DMS114 treated with DMSO at 0.1 percent for 48 hours (cell line): ENCODE measurements at regions not wholly inside any gene's neighbourhood (a gene's known extent, or its start where the extent isn't known, plus 50 kb on each side); places are given as distances from the start of the nearest gene placed in this dataset.
"Not testable (repeated sequence)": the region's sequence is repeated elsewhere in the genome, so short reads cannot be mapped to it uniquely, and the experiment has no call there.

Experiments
- DNase-seq: peaks from one replicate; lab custom pipeline; 2025; ENCODE audit not compliant: unreplicated experiment; lab: John Stamatoyannopoulos, UW

- no peak for DNase-seq
These were observed 438.0 kb upstream of the ZNF337 start for GRCh38 chr20:26134606-26135005.

DNA sequence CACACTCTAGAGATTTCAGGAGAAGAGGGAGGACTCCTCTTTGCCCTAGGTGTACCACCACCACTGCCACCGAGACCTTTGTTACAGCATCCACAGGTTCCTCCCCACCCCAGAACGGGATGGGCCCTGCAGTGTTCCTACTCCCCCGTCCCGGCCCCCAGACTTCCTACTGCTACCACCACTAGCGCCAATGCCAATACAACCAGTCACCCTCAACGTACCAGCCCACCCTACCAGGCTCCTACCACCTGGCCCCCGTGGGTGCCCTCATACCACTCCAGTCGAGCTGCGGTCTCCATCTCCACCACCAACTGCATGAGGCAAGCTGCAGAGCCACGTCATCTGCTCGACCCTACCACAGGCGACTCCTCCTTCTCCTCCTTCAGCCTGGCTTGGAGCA lies 437.1 kb upstream of the ZNF337 start:
- DNase-seq, result not testable (repeated sequence)

DNA sequence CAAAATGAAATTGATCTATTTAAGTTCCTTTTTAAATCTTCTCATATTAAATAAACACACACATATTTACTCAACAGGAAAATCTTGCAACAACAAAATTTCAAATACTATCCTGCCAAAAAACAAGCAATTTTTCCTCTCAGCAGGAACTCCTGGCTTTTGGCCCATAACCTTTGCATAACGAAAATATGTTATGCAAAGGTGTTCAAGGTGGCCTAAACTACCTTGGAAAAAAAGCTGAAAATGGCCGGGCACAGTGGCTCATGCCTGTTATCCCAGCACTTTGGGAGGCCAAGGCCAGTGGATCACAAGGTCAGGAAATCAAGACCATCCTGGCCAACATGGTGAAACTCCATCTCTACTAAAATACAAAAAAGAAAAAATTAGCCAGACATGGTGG lies 424.3 kb upstream of the ZNF337 start:
- DNase-seq, result not testable (repeated sequence)

DNA sequence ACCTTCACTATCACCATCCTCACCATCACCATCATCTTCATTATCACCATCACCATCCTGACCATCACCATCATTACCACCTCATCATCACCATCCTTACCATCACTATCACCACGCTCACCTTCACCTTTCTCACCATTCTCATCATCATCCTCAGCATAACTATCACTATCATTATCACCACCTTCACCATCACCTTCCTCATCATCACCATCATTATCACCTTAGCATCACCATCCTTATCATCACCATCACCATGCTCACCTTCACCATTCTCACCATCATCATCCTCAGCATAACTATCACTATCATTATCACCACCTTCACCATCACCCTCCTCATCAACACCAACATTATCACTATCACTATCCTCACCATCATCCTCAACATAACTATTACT lies 397.8 kb upstream of the ZNF337 start:
- not testable (repeated sequence) for DNase-seq

- DNase-seq, result not testable (repeated sequence)
These were observed 395.3 kb upstream of the ZNF337 start for GRCh38 chr20:26091921-26092320.

- not testable (repeated sequence) for DNase-seq
These were observed 389.5 kb upstream of the ZNF337 start for GRCh38 chr20:26086195-26086594.

DNA sequence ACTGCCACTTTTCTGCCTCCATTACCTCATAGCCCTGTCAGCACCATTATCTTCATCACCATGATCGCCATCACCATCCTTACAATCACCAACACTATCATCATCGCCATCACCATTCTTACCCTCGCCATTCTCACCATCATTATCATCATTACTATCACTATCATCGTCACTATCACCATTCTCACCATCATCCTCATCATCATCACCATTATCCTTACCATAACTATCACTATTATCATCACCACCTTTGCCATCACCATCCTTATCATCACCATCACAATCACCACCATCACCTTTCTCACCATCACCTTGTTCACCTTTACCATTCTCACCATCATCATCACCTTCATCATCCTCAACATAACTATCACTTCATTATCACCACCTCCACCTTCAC lies 377.3 kb upstream of the ZNF337 start:
- DNase-seq, result not testable (repeated sequence)

DNA sequence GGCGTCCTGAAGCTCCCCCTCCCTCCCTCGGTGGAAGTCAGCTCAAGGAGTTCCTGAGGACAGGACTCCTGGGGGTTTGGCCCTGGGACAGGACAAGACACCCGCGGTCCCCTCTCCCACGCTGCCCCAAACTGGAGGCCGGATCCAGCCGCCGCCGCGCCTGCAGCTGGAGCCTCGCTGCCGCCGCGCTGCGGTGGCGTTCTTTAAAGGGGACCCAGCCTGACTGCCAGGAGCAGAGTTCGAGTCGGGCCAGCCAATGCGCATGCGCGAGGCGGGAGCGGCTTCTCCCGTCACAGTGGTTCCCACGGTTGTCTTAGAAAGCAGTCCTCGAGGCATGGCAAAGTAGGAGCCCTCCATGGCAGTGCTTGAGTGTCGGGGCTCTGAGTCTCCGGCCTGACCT lies 362.7 kb upstream of the ZNF337 start:
- DNase-seq, result not testable (repeated sequence)

- not testable (repeated sequence) for DNase-seq
These were observed 361.8 kb upstream of the ZNF337 start for GRCh38 chr20:26058446-26058845.

GRCh38 chr20:26057135-26057752 lies 360.6 kb upstream of the ZNF337 start:
- DNase-seq, result not testable (repeated sequence)

DNA sequence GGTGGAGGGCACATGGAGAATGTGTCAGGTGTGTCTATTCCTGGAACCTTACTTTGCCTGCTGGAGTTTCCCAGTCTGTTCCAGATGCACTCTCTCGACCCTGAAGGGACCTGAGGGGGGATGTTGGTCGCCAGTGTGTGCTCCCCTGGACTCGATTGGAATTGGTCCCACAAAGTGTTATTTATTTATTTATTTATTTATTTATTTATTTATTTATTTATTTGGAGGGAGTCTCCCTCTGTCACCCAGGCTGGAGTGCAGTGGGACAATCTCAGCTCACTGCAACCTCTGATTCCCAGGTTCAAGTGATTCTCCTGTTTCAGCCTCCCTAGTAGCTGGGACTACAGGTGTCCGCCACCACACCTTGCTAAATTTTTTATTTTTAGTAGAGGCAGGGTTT lies 329.1 kb upstream of the ZNF337 start:
- DNase-seq, result not testable (repeated sequence)

GRCh38 chr20:26010942-26011276 lies 314.3 kb upstream of the ZNF337 start:
- DNase-seq, result not testable (repeated sequence)

- not testable (repeated sequence) for DNase-seq
These were observed 313.7 kb upstream of the ZNF337 start for GRCh38 chr20:26010224-26010941.

DNA sequence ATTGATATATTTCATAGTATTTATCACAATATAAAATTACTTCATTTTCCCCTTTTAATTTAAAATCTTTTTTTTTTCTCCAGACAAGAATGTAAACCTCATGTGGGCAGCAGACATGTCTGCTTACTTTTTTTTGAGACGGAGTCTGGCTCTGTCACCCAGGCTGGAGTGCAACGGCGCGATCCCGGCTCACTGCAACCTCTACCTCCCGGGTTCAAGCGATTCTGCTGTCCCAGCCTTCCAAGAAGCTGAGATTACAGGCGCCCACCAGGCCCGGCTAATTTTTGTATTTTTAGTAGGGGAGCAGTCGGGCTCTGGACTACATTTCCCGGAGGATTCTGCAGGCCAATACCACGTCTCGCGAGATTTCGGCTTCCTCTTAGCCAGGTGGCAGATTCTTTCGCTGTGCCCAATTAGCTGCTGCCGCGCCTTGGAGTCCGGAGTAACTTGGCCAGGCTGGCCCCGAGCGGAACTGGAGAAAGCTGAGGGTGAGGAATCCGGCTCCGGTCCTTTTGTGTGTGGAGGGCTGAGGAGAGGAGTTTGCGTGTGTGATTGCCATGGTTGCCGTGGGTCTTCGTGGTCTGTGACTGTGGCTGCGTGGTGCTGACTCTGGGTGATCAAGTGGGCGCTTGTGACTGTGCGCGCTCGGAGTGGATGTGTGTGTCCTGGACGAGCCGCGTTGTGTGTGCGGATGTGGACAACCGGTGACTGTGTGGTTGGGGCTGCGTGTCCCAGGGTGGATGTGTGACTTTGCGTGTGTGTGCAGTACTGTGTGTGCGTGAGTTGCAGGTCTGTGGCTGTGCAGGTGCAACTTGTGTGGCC lies 313.0 kb upstream of the ZNF337 start:
- not testable (repeated sequence) for DNase-seq

DNA sequence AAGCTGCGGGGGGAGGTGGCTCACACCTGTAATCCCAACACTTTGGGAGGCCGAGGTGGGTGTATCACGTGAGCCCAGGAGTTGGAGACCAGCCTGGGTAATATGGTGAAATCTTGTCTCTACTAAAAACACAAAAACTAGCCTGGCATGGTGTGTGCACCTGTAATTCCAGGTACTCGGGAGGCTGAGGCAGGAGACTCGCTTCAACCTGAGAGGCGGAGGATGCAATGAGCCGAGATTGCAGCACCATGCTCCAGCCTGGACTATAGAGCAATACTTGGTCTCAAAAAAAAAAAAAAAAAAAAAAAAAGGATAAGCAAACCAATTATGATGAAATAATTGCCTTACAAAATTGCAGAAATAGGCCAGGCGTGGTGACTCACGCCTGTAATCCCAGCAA lies 311.4 kb upstream of the ZNF337 start:
- not testable (repeated sequence) for DNase-seq

- DNase-seq, result not testable (repeated sequence)
These were observed 309.5 kb upstream of the ZNF337 start for GRCh38 chr20:26006164-26006563.

- DNase-seq, result not testable (repeated sequence)
These were observed 307.3 kb upstream of the ZNF337 start for GRCh38 chr20:26003959-26004358.

- DNase-seq, result not testable (repeated sequence)
These were observed 300.9 kb upstream of the ZNF337 start for GRCh38 chr20:25997367-25998038.

DNA sequence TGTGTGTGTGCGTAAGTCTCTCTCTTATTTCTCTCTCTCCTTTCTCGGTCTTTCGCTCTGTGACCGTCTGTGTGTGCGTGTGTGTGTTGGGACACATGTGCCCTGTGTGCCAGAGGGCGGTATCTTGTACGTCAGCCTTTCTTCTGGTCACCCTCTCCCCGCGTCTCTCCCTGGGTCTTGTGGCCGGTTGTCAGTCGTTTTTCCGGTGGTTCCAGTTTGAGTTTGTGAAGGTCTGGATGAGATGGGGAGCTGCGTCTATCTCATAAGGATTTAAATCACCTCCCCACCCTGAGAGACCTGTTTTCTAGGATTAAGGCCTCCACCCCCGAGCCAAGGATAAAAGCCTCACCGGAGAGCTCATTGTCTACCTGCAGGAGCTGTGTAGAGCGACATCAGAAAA lies 295.5 kb upstream of the ZNF337 start:
- no peak for DNase-seq

DNA sequence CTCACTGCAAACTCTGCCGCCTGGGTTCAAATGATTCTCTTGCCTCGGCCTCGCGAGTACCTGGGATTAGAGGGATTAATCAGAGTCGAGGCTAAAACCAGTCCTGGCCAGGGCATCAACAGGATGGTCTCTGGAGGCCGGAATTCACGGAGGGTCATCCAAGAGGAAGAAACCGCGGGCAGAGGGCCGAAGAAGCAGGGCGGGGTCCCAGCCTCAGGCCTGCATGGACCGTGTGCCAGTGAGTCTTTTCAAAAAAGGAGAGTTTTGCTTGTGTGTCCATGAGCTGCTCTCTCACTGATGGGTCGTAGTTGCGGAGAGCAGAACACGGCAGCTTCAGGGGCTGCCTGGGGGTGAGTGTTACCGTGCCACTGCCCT lies 295.1 kb upstream of the ZNF337 start:
- no peak for DNase-seq

DNA sequence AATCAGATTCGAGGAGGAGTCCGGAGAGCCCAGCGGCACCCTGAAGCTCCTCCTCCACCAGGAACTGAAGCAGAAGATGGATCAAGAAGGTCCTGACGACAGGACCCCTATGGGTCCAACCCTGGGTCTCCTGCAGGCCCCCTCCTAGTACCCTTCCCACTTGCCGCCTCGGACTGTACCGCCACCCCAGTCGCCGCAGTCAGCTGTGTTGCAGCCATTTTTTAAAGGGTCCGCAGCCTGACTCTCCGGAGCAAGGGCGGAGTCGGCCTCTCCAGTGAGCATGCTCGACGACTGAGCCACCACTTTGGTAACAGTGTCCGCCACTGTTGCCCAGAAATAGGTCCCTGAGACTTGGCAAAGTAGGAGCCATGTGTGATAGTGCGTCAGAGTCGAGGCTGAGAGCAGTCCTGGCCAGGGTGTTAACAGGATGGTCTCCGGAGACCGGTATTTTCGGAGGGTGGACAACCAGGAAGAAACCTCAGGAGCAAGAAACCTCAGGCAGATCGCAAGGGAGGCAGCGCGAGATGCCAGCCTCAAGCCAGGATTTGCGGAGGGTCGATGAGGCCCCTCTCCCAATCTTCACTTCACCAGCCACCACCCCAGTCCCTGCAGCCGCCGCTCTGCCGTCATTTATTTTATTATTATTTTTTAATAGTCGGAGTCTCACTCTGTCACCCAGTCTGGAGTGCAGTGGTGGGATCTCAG lies 294.6 kb upstream of the ZNF337 start:
- DNase-seq, result no peak
